MM.1S (cell line): ENCODE measurements at regions not wholly inside any gene's neighbourhood (a gene's known extent, or its start where the extent isn't known, plus 50 kb on each side); places are given as distances from the start of the nearest gene placed in this dataset.

ENCODE experiments used
- CTCF ChIP-seq: fragments of 300-600 bp; sonication (generic); IDR thresholded peaks from 2 replicates; pipeline ENCODE4 v1.5.1; 2016; ENCODE audit warnings: antibody characterized with exemption, low read length, mixed read lengths
- EZH2 ChIP-seq: fragments of 300-600 bp; sonication (generic); optimal IDR thresholded peaks from 2 replicates; pipeline ENCODE3; 2017; ENCODE audit warnings: low read depth, mild to moderate bottlenecking, antibody characterized with exemption, low read length, mixed read lengths

GRCh38 chr3:78511840-78512239 lies 1256.0 kb downstream of the ROBO1 start:
- TF ChIP-seq CTCF: no peak
- no peak for TF ChIP-seq EZH2
